ENCODE measurements at regions not wholly inside any gene's neighbourhood (a gene's known extent, or its start where the extent isn't known, plus 50 kb on each side); places are given as distances from the start of the nearest gene placed in this dataset.

- in situ Hi-C loops (cut with HindIII; ENCODE audit: low pct_unique_long_range_greater_than_20kb, low sequenced_read_pairs) (no loop called here), intact Hi-C loops (cut with micrococcal nuclease; ENCODE audit: unreplicated experiment) (no loop called here)
- no peak for ATAC-seq
- Histone ChIP-seq H3K9me3 (ENCODE audit: control insufficient read depth, insufficient read depth, low read depth, low read length) (no peaks in the 10 kb centered on the region), H3K27me3 (ENCODE audit: control insufficient read depth, insufficient read depth, low read length) (no peaks in the 10 kb centered on the region), H3K4me1 (ENCODE audit: control insufficient read depth, insufficient read depth, low read length) (no peaks in the 10 kb centered on the region), H3K27ac (ENCODE audit: low read length) (no peak overlapping the region), H3K36me3 (ENCODE audit: control insufficient read depth, insufficient read depth, low read length) (no peaks in the 10 kb centered on the region), H3K4me3 (ENCODE audit: low read depth in 2 of 2, low read length in 2 of 2) (no peak overlapping the region)
- CTCF ChIA-PET = no interaction called here
- no TSS peak for BruUV-seq (replicated peaks)
- TF ChIP-seq POLR2AphosphoS5 (IDR thresholded peaks at IDR 0.05; ENCODE audit: low read depth, low read length) = no peak
- POLR2A ChIA-PET = no interaction called here
- DNase-seq (ENCODE audit: low read depth, low spot score) = no peak
Observed at GRCh38 chr14:82720946-82721345, 1187.3 kb upstream of the SEL1L start.

GRCh38 chr14:82724316-82724715, 1190.7 kb upstream of the SEL1L start:
- BruUV-seq (replicated peaks) = no TSS peak
- Histone ChIP-seq H3K36me3 (ENCODE audit: control insufficient read depth, insufficient read depth, low read length) (no peaks in the 10 kb centered on the region), H3K27ac (ENCODE audit: low read length) (no peak overlapping the region), H3K4me3 (ENCODE audit: low read depth in 2 of 2, low read length in 2 of 2) (no peak overlapping the region), H3K9me3 (ENCODE audit: control insufficient read depth, insufficient read depth, low read depth, low read length) (no peaks in the 10 kb centered on the region), H3K4me1 (ENCODE audit: control insufficient read depth, insufficient read depth, low read length) (no peaks in the 10 kb centered on the region), H3K27me3 (ENCODE audit: control insufficient read depth, insufficient read depth, low read length) (no peaks in the 10 kb centered on the region)
- ATAC-seq (no peak), DNase-seq (ENCODE audit: low read depth, low spot score) (no peak)
- no peak for TF ChIP-seq REST (IDR thresholded peaks at IDR 0.05; ENCODE audit: insufficient read depth in 1 of 2, low read depth in 2 of 2, low read length in 1 of 2)
- no peak for TF ChIP-seq TCF7L2 (IDR thresholded peaks at IDR 0.05; ENCODE audit: low read depth, low read length)
- TF ChIP-seq POLR2AphosphoS5 (IDR thresholded peaks at IDR 0.05; ENCODE audit: low read depth, low read length) = no peak
- TF ChIP-seq SIN3A (IDR thresholded peaks at IDR 0.05; ENCODE audit: borderline replicate concordance, insufficient read depth, low read depth, low read length) = no peak
- no peak for TF ChIP-seq CTCF (IDR thresholded peaks at IDR 0.05)
- ChIA-PET CTCF (no interaction called here), POLR2A (no interaction called here)
- intact Hi-C loops (cut with micrococcal nuclease; ENCODE audit: unreplicated experiment) = no loop called here
- in situ Hi-C loops (cut with HindIII; ENCODE audit: low pct_unique_long_range_greater_than_20kb, low sequenced_read_pairs) = no loop called here

GRCh38 chr14:82725213-82725612, 1191.6 kb upstream of the SEL1L start:
- no peaks in the 10 kb centered on the region for H3K36me3 ChIP-seq (ENCODE audit: control insufficient read depth, insufficient read depth, low read length)
- no peak overlapping the region for H3K27ac ChIP-seq (ENCODE audit: low read length)
- DNase-seq (ENCODE audit: low read depth, low spot score) (no peak), ATAC-seq (no peak)
- BruUV-seq (replicated peaks) = no TSS peak
- POLR2A ChIA-PET = no interaction called here
- no peaks in the 10 kb centered on the region for H3K9me3 ChIP-seq (ENCODE audit: control insufficient read depth, insufficient read depth, low read depth, low read length)
- H3K27me3 ChIP-seq (ENCODE audit: control insufficient read depth, insufficient read depth, low read length) = no peaks in the 10 kb centered on the region
- TF ChIP-seq POLR2AphosphoS5 (IDR thresholded peaks at IDR 0.05; ENCODE audit: low read depth, low read length) = no peak
- TF ChIP-seq SIN3A (IDR thresholded peaks at IDR 0.05; ENCODE audit: borderline replicate concordance, insufficient read depth, low read depth, low read length) = no peak
- no peak for TF ChIP-seq CTCF (IDR thresholded peaks at IDR 0.05)
- no peak for TF ChIP-seq TCF7L2 (IDR thresholded peaks at IDR 0.05; ENCODE audit: low read depth, low read length)
- TF ChIP-seq REST (IDR thresholded peaks at IDR 0.05; ENCODE audit: insufficient read depth in 1 of 2, low read depth in 2 of 2, low read length in 1 of 2) = no peak
- in situ Hi-C loops (cut with HindIII; ENCODE audit: low pct_unique_long_range_greater_than_20kb, low sequenced_read_pairs) = no loop called here
- H3K4me3 ChIP-seq (ENCODE audit: low read depth in 2 of 2, low read length in 2 of 2) = no peak overlapping the region
- CTCF ChIA-PET = no interaction called here
- intact Hi-C loops (cut with micrococcal nuclease; ENCODE audit: unreplicated experiment) = no loop called here
- H3K4me1 ChIP-seq (ENCODE audit: control insufficient read depth, insufficient read depth, low read length) = no peaks in the 10 kb centered on the region
